GM21723 (cell line): ENCODE measurements at regions not wholly inside any gene's neighbourhood (a gene's known extent, or its start where the extent isn't known, plus 50 kb on each side); places are given as distances from the start of the nearest gene placed in this dataset.
"Not testable (repeated sequence)": the region's sequence is repeated elsewhere in the genome, so short reads cannot be mapped to it uniquely, and the experiment has no call there.

Experiments
- ATAC-seq: cut with Tn5 transposase; IDR thresholded peaks from one replicate; pipeline ENCODE4 v1.9.1; 2021; ENCODE audit warnings: mild to moderate bottlenecking, moderate library complexity; ENCODE audit not compliant: unreplicated experiment

GRCh38 chr6:121857551-121857950, 422.1 kb downstream of the GJA1 start:
- no peak for ATAC-seq

DNA sequence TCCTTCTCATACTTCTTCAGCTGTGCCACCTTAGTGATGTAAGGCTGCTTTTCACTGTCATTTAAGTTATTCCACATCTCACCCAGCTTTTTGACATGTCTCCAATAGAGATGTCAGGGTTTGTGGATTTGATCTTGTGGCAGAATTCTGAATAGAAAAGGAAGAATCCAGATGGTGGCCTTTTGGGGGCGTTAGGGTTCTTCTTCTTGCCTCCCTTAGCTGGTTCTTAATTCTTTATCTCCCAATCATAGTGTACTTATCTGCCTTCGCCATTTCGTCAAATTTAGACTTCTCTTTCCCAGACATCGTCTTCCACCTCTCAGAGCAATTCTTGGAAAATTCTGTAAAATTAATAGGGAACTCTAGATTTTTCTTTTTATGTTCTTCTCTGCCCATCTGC, 422.9 kb downstream of the GJA1 start:
- no peak for ATAC-seq

DNA sequence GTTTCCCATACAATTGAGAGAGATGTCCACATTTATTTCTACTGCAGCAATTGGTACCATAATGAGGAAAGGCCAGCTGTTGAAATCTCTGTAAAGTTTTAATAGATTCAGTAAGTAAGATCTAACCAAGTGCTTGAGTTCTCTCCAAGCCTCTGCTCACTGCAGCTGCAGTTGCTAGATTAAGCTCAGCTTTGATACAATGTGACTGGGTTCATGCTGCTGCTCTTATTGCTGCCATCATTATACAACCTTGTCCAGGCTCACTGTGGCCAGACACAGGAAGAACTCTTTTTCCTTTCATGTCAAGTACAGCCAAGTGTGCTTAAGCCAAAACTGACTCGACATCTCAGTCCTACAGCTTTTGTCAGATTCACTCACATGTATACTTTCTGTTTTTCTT, 423.5 kb downstream of the GJA1 start:
- ATAC-seq, result no peak

DNA sequence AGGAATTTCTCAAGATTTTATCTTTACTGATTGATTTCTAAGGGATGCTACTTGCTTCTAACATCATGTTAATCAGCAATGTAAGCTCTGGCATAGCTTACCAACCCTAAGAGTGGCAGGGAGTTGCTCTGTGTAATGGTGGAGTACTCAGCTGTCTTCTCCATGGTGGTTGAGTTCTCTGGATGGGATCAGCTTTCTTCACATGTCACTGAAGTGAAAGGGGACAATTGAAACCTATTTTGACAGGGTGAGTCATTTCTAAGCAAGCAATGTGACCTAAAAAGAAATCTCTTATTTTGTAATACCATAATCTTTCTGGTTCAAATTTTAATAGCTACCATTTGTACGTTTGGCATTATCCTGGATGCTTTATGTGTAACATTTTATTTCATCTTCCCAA, 430.4 kb downstream of the GJA1 start:
- ATAC-seq, result no peak

DNA sequence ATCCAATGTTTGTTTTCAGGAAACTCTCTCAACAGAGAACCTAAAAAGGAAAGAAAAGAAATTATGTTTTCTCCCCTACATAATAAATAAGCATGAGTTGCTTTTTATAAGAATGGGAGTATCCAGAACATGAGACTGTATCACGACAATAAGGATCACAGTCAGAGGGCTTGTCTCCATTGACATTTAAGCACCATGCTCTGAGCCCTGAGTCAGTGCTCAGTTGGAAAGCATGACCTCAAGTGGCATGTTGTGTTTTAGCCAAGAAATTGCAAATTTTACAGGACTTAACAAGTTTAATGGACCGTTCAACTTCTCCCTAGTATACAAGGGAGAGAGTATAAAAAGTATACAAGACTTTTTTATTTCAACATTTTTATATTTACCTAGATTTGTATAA, 431.6 kb downstream of the GJA1 start:
- ATAC-seq, result no peak

DNA sequence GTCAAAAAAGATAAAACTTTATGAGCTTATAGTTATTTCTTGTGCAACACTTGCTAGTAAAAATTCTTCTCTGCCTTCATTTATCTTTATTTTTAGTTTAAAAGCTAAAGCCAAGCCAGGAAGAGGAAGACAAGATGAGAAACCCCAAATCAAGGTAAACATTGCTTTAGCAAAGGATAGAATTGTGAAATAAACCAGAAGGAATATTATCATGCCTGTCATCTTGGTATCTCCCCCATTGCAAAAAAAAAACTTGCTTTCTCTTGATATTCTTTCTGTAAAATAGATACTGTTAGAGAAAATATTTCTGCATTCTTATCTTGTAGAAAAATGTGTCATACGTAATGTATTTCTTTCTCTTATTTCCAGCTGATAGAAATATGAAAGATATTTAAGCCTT, 432.8 kb downstream of the GJA1 start:
- ATAC-seq, result no peak

GRCh38 chr6:121873595-121873994, 438.1 kb downstream of the GJA1 start:
- ATAC-seq, result no peak

GRCh38 chr6:121876721-121877120, 441.3 kb downstream of the GJA1 start:
- no peak for ATAC-seq

- ATAC-seq, result no peak
These were observed 443.7 kb downstream of the GJA1 start for GRCh38 chr6:121879149-121879548.

DNA sequence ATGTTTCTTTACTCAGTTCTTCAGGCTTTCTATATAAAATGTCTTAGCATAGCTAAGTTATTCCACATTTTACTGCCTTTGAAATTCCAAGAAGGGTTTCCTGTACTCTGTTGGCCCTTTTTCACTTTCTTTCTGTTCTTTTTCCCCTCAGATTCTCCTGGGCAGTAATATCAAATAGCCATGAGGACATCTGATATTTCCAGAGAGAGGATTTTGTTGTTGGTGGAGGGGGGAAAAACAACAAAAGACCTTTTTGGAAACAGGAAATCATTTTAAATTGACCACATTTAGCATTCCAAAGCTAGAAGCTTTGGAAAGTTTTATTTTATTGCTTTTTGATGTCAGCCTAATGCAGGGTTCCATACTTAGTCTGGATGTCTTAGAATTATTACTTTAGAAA, 445.4 kb downstream of the GJA1 start:
- ATAC-seq, result no peak

DNA sequence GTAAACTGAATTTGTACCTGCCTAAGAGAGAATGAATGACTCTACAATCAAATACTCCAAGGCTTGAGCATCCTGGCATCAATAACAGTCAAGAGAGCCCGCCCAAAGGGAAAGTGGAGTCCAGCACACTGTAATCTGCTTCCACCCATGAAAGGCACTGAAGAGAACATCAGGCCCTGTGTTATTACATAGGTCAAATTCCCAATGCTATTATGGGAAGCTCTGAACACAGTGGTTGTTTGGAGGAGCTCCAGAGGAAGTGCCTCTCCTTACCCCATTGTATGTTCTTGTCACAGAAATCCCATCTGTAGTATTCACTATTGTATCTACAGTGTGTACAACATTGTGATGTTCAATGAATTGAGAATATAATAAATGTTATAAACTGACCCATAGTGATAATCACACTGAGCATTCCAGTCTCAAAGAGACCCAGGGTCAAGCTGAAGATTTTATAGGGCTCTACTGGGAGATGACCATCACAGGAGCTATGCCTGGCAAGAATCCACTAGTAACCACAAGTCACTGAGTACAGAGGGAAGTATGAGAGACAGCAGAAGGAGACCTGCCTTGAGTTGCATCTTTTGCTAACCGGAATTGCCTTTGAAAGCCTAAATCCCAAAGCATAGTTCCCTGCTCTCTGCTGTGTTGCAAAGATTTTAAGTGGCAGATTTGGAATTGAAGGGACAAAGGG, 446.7 kb downstream of the GJA1 start:
- ATAC-seq, result no peak

DNA sequence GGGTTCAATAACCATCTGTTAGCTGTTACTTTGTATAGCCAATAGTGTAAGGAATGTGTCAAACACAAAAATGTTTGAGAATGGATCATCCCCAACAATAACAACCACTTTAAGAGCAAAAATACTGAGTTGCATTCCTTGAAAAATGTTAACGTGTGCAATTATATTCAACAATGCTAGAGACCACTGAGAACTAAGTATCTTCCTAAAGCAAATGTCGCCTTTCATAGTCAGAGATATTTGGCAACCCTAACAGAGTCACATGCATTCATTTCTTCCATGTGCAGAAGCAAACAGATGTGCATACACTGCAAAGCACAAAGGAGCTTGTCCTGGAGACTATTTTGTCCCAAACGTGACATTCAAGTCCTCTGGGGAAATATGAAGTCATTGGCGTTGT, 448.6 kb downstream of the GJA1 start:
- no peak for ATAC-seq

GRCh38 chr6:121884620-121885019, 449.2 kb downstream of the GJA1 start:
- ATAC-seq, result no peak

DNA sequence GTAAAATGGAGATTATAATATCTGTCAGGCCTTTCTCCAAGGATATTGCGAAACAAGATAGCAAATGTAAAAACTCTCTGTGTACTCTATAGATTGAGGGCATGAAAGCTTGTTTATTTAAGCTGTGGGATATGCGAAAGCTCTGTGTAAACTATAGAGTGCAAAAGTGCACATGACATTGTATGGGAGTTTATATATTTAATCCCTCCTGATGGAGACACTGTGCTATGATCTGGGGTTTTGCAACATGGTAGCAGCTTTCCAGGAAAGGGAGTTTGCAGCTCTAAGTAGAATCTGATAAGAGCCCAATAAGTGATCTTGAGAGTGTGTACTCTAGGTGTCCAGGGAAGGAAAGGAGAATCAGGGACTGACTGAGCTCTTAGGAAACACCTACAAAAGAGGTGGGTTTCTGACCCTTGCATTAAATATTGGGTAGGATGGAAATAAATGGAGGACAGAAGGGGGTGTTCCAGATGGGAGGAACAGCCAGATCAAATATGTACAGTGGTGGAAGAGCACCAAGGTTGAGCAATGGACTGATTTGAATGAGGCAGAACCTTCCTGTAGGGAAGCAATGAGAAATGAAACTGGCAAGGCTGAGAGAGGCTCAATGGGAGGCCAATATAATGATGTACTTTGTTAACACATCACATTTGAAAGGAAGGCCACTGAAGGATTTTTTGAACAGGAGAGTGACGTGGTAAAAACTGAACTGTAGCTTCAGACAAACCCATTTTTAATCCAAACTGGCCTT, 450.1 kb downstream of the GJA1 start:
- ATAC-seq, result no peak

DNA sequence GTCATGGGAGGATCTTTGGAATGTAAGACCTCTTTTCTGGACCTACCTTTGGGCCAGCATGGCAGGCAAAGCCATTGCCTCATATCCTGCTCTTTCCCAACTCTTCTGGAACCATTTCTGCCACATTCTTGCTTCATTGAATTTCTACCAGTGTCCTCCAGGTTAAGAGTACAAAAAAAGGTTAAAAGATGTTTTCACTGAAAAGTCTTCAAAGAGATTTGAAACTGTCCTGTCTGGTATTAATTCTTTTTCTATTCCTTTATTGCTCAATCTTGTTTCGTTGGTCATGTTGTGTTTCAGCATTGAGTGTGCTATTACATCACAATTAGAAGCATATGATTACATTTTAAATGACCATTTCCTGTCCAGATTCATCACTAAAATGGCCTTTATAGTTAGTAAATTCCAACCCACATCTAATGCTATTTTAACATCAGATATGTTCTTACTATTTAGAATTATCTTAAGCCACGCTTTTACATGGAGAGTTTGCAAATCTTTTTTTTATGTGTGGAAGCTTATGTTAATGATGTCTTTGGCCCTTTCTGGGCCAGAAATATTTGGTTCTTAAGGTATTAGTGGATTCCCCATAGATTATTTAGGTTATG, 450.9 kb downstream of the GJA1 start:
- ATAC-seq, result no peak

DNA sequence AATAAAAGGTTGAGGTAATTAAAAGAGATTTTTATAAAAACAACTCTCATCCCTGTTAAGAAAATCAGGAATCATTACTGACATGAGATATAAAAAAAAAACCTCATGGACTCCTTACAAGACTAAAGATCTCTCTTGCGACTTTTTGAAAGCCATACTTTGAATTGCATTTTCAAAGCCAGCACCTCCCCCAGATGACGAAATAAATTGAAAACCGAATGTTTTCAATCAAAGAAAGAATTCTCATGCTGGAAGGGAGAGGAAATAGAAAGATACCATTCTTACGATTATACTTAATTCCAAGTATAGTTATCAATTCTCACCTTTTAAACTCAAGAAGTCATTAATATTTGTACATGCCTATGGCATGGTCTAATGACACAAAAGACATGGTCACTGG, 452.3 kb downstream of the GJA1 start:
- no peak for ATAC-seq

GRCh38 chr6:121890307-121890910, 455.0 kb downstream of the GJA1 start:
- no peak for ATAC-seq

GRCh38 chr6:121895731-121896130, 460.3 kb downstream of the GJA1 start:
- ATAC-seq, result not testable (repeated sequence)

DNA sequence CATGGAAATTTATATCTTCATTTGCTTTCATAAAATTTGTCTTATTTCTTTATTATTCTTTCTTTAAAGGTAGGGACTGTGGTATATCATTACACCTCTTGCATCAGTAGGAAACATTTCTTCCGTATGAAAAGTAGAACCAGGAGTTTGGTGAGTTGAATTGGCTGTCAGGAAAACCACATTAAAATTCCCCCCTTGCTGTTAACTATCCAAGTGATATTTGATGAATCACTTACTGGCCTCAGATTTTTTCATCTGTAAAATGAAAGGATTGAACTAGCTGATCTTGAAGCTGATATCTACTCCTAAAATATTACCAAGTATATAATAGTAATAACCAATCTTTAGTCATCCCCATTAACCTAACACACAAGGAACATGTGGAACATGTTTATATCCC, 460.9 kb downstream of the GJA1 start:
- no peak for ATAC-seq

DNA sequence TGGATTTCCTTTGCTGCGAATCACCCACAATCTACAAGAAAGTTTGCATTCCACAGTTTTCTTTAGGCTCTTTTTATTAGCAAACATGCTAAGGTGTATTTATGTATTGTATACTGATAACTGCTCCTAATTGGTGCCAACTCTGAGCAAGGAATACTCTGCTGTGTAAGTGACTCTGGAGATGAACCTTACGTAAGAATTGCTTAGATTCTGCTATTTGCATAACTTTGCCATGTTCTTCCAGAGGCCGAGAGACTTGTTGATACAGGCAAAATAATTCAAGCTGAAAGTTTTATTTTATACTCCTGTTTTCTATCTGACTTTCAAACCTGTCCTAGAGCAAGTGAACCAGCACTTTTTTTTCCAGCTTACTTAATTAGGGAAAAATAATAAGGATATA, 461.3 kb downstream of the GJA1 start:
- no peak for ATAC-seq

DNA sequence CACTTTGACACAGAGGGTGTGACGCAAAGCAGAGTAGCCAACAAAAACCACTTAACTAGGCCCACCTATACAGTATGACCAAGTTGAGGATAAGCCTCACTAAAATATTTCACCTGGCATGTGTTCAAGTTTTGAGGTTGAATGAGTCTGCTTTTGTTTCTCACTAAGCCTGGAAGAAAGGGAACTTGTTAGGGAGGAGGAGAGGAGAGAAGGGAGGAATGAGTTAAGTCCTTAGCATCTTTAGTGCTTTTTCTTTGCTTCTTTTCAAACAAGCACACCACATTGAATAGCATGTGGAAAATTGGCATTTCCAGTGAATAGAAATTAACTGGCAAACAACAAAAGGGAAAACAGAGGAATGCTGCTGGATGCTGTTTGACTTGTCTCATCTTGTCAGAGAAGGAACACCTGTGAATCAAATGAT, 461.9 kb downstream of the GJA1 start:
- ATAC-seq, result no peak

GRCh38 chr6:121901432-121901831, 466.0 kb downstream of the GJA1 start:
- no peak for ATAC-seq
